ENCODE measurements at regions not wholly inside any gene's neighbourhood (a gene's known extent, or its start where the extent isn't known, plus 50 kb on each side); places are given as distances from the start of the nearest gene placed in this dataset.

DNA sequence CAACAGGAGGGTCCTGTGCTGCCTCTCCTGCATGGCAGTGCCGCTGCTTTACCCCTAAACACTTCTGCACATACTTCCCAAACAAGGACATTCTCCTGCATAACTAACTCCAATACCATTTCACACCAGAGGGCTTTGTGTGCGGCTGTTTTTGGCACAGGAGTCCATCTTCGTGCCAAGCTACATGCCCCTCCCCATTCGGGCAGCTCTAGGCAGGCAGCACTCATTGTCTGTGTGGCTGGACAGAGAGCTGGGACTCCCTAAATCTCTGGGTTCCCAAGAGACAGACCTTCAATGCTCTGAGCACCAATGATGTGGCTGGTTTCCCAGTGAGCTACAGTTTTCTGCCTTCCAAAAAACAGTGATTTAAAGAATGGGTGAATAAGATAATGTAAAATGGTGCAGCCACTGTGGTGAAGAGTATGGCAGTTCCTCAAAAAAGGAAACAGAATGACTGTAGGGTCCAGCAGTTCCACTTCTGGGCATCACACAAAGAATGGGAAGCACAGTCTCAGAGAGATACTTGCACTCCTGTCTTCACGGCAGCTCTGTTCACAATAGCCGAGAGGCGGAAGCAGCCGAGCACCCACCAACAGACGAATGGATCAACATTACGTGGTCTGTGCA, 80.3 kb upstream of the DUSP22 start:
- no peaks in the 10 kb centered on the region for H3K9me3 ChIP-seq
- TF ChIP-seq, protein P1, sequence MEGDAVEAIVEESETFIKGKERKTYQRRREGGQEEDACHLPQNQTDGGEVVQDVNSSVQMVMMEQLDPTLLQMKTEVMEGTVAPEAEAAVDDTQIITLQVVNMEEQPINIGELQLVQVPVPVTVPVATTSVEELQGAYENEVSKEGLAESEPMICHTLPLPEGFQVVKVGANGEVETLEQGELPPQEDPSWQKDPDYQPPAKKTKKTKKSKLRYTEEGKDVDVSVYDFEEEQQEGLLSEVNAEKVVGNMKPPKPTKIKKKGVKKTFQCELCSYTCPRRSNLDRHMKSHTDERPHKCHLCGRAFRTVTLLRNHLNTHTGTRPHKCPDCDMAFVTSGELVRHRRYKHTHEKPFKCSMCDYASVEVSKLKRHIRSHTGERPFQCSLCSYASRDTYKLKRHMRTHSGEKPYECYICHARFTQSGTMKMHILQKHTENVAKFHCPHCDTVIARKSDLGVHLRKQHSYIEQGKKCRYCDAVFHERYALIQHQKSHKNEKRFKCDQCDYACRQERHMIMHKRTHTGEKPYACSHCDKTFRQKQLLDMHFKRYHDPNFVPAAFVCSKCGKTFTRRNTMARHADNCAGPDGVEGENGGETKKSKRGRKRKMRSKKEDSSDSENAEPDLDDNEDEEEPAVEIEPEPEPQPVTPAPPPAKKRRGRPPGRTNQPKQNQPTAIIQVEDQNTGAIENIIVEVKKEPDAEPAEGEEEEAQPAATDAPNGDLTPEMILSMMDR (IDR thresholded peaks at IDR 0.05): no peak
- no peak for TF ChIP-seq POLR2A (IDR thresholded peaks at IDR 0.05)
- no peaks in the 10 kb centered on the region for H3K36me3 ChIP-seq
- no peaks in the 10 kb centered on the region for H3K27me3 ChIP-seq
- DNase-seq: no peak
- H3K4me3 ChIP-seq (replicated peaks in 1 of 3): no peak overlapping the region
- no peak overlapping the region for H3K27ac ChIP-seq
- 63 to 79% methylated on average over 10 of the region's 10 CpGs for WGBS, 2 donors
- intact Hi-C loops (cut with DNase I): loop anchor here (10.0 kb wide), 1 partner anchor 173 kb away; no protein-coding TSS in a partner anchor
- H3K4me1 ChIP-seq: no peaks in the 10 kb centered on the region

- H3K9me3 ChIP-seq: no peaks in the 10 kb centered on the region
These were observed 79.0 kb upstream of the DUSP22 start for GRCh38 chr6:213284-213683.

DNA sequence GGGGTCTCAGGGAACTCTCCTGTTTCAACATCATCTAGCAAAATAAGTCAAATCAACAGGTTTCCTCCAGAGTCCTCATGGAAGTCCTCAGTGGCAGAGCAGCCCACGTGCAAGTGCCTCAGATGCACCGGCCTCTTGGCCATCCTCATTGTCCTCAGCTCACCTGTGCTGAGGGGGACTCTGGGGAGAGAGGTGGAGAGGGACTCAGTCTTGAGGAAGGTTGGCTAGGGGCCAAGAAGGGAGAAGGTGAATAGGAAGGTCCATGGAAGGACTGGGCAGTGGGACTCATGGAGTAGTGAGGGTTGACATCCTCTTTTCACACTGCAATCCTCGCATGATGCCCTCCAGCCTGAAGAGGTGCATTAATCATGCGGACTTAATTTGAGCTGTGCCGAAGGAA, 77.9 kb upstream of the DUSP22 start:
- peaks cover 0 to 8% of the 10 kb centered on the region in 2 donors for H3K4me1 ChIP-seq
- H3K36me3 ChIP-seq: no peaks in the 10 kb centered on the region
- TF ChIP-seq POLR2A (IDR thresholded peaks at IDR 0.05): no peak
- TF ChIP-seq, protein P1 (IDR thresholded peaks at IDR 0.05): no peak
- no peaks in the 10 kb centered on the region for H3K9me3 ChIP-seq
- H3K27me3 ChIP-seq: no peaks in the 10 kb centered on the region
- H3K27ac ChIP-seq: no peak overlapping the region
- no peak overlapping the region for H3K4me3 ChIP-seq (replicated peaks in 1 of 3)
- intact Hi-C loops (cut with DNase I): loop anchor here (10.0 kb wide), 1 partner anchor 170 kb away; no protein-coding TSS in a partner anchor
- 94 to 99% methylated on average over 5 of the region's 5 CpGs for WGBS, 2 donors
- DNase-seq: no peak

More at GRCh38 chr6:213284-213683, 79.0 kb upstream of the DUSP22 start:
- no peak overlapping the region for H3K4me3 ChIP-seq (replicated peaks in 1 of 3)
- peaks cover 0 to 4% of the 10 kb centered on the region in 2 donors for H3K4me1 ChIP-seq
- H3K27ac ChIP-seq: no peak overlapping the region
- intact Hi-C loops (cut with DNase I): loop anchor here (10.0 kb wide), 1 partner anchor 172 kb away; no protein-coding TSS in a partner anchor
- TF ChIP-seq POLR2A (IDR thresholded peaks at IDR 0.05): no peak
- TF ChIP-seq, protein P1 (IDR thresholded peaks at IDR 0.05): no peak
- DNase-seq: no peak
- no peaks in the 10 kb centered on the region for H3K27me3 ChIP-seq
- 81 to 93% methylated on average over 4 of the region's 4 CpGs for WGBS, 2 donors
- H3K36me3 ChIP-seq: no peaks in the 10 kb centered on the region

DNA sequence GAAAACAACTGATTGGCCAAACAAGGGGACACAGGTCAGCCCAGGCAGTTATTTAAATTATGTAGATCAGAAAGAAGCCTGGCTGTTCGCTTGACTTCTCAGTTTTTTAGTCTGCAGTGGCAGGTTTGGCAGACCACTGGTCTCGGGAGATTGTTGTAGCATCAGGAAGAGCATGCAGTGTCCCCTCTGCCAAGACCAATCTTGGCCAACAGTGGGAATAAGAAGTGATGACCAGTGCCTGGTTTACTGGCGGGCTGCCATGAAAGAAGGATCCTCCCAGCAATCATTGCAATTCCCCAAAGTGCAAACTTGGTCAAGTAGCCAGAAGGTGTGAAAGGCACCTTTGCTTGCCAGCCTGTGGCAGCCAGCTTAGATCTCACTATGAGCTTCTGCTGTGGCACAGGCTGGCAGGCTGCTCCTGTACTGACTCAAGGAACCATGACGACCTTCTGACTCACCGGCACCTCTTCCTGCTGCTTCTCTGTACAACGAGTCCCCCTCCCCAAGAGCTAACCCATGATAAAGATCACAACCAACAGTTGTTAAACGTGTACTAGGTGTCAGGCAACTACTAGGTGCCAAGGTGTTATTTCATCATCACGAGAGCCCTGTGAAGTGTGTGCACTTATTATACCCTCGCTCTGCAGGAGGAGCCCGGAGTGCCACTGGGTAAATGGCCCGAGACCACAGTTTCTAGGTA, 76.8 kb upstream of the DUSP22 start:
- Histone ChIP-seq H3K4me3 (replicated peaks in 1 of 3) (no peak overlapping the region), H3K9me3 (no peaks in the 10 kb centered on the region), H3K27ac (no peak overlapping the region), H3K36me3 (no peaks in the 10 kb centered on the region), H3K4me1 (peaks cover 0 to 8% of the 10 kb centered on the region in 2 donors), H3K27me3 (no peaks in the 10 kb centered on the region)
- no peak for TF ChIP-seq POLR2A (IDR thresholded peaks at IDR 0.05)
- TF ChIP-seq, protein P1 (IDR thresholded peaks at IDR 0.05): no peak
- peak; percentile 57 to 71 for DNase-seq
- intact Hi-C loops (cut with DNase I): loop anchor here (10.0 kb wide), 1 partner anchor 169 kb away; no protein-coding TSS in a partner anchor
- WGBS, 2 donors: 37 to 55% methylated on average over 10 to 11 of the region's 11 CpGs
